Fibroblast of the aortic adventitia (primary cell): ENCODE measurements at regions not wholly inside any gene's neighbourhood (a gene's known extent, or its start where the extent isn't known, plus 50 kb on each side); places are given as distances from the start of the nearest gene placed in this dataset.
"Not testable (repeated sequence)": the region's sequence is repeated elsewhere in the genome, so short reads cannot be mapped to it uniquely, and the experiment has no call there.

Source experiments
- DNase-seq: peaks from one replicate; pipeline ENCODE4 v3.0.0-alpha.2; 2010; ENCODE audit warnings: low read depth
- H3K4me3 ChIP-seq: 2 replicates; pipeline ENCODE4 v1.5.1; 2011; ENCODE audit warnings: low read depth, mild to moderate bottlenecking, control low read depth, low read length, moderate library complexity
- TF ChIP-seq, protein P1 (sequence below): IDR thresholded peaks from 2 replicates; pipeline ENCODE4 v1.5.1; 2011; ENCODE audit warnings: mild to moderate bottlenecking, low read length, control low read depth, inconsistent platforms; ENCODE audit not compliant: insufficient read depth

DNA sequence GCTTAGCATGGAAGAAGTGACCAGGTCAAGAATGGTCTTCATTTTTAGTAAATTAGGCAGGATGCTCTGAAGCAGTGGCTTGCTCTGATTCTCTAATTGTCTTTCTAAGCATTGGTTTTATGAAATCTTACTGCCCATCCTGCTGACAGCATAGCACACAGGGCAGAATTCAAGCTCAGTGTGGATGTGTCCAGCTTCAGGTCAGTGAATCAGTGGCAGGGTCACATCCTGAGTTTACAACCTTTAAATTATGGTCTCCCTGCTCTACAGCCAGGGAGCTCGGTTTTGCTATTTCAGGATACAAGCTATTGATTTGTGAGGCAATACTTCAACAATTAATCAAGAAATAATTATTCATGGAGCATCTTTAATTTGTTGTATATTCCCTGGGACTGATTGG is 202.3 kb upstream of the RXFP2 start:
- H3K4me3 ChIP-seq = no peak overlapping the region
- TF ChIP-seq, protein P1, sequence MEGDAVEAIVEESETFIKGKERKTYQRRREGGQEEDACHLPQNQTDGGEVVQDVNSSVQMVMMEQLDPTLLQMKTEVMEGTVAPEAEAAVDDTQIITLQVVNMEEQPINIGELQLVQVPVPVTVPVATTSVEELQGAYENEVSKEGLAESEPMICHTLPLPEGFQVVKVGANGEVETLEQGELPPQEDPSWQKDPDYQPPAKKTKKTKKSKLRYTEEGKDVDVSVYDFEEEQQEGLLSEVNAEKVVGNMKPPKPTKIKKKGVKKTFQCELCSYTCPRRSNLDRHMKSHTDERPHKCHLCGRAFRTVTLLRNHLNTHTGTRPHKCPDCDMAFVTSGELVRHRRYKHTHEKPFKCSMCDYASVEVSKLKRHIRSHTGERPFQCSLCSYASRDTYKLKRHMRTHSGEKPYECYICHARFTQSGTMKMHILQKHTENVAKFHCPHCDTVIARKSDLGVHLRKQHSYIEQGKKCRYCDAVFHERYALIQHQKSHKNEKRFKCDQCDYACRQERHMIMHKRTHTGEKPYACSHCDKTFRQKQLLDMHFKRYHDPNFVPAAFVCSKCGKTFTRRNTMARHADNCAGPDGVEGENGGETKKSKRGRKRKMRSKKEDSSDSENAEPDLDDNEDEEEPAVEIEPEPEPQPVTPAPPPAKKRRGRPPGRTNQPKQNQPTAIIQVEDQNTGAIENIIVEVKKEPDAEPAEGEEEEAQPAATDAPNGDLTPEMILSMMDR = no peak
- DNase-seq = no peak

DNA sequence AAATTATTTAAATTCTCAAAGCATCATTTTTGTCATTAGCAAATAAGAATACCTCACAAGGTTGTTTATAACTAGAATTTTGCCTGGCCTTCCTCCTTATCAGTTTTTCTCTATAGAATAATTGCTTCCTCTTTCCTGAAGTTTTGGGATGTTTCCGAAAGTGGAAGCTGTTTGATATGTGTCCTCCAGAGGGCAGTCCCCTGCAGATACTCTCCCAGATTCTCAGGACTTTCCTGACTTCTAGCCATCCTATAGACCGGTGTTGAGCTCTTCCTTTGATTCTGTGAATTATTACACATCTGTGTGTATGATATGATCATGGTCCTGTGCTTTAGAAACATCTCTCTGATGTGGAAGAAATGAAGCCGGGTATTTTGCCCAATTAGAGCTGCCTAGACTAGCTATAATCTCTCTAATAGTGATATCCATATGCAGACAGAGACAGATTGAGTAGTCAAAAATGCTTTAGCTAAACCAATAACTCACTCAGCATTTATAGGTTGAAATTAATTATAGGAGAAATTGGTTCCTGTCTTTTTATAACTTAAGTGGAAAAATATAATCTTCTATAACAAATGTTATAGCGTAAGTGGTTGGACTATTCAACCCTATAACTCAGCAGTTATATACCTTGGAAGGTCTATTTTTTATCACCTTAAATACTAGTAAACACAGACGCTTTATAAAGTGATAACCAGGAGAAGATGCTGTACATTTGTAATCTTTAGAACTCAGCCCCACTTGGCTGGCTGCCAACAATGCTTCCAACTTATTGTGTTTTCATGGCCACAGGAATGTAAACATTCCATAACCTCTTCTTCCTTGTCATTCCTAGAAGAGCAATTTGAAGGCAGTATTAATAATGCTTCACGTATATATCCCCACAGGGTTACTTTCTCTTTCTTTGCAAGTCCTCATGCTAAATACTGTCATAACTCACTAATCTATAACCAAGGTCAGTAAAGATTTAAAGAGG is 201.0 kb upstream of the RXFP2 start:
- TF ChIP-seq, protein P1 = peak; percentile 80
- H3K4me3 ChIP-seq = no peak overlapping the region
- peak; percentile 73 for DNase-seq

DNA sequence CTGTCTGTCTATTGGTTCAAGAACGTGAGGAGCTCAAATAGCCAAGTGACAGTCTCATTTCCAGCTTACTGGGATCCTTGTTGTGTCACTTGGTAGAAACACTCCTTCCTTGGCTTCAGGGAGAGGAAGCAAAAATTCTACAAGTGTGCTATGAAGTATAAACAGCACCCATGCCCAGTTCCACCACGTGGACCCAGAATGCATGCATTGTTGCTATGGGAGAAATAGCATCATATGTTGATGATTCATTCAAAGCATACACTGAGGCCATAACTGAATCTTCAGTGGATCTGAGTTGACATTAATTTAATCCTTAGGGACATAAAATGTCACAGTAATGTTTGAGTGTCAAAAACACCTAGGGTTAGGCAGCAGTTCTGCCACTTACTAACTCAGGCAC is 199.0 kb upstream of the RXFP2 start:
- DNase-seq = no peak
- TF ChIP-seq, protein P1 = no peak
- no peak overlapping the region for H3K4me3 ChIP-seq

DNA sequence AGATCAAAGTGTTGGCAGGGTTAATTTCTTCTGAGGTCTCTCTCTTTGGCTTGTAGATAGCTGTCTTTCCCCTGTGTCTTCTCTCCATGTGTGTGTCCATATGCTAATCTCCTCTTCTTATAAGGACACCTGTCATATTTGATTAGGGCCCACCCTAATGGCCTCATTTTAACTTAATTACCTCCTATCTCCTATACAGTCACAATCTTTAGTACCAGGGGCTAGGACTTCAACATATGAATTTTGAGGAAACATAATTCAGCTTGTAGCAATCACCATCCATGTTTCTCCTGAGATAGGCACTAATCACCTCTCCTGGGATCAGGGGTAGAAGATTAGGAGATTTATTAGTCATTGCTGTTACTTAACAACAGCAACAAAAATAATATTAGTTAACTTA is 196.1 kb upstream of the RXFP2 start:
- TF ChIP-seq, protein P1 = no peak
- no peak for DNase-seq
- H3K4me3 ChIP-seq = no peak overlapping the region

DNA sequence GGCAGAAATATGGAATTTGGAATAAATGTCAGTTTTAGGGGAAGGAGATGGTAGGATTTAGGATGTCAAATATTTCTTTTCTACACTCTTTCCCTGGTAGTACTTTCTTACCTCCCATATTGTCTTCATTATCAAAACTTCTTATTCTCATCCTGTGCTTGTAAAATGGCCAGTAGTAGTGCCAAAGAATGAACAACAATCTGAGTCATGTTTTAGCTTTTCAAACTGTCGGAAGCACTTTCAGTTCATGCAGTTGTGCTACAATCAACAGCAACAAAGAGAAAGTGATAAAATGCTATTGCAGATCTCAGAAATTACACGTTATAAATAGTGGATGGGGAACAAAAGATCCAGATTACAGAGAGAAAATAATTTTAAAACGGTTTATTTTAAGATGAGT is 193.7 kb upstream of the RXFP2 start:
- peak overlapping the region; percentile 15 for H3K4me3 ChIP-seq
- DNase-seq = peak; percentile 70
- TF ChIP-seq, protein P1 = no peak

DNA sequence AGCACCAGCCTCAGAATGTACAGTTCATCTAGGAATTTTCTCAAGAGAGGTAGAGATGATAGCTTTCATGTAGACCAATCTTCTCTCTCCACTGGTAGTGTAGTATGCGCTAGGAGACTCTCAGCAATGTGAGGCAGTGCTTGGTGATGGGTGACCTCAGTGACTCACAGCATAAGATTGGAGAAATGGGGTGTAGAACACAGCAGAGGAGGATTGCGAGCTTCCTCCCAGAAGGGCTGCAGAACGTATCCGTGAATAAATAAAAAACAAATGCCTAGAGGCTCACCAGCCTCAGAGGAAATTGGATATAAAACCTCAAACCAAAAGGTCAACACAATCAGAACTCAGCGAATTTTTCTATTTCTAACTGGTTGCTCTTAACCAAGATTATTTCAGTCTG is 182.9 kb upstream of the RXFP2 start:
- TF ChIP-seq, protein P1 = no peak
- no peak overlapping the region for H3K4me3 ChIP-seq
- DNase-seq = no peak

DNA sequence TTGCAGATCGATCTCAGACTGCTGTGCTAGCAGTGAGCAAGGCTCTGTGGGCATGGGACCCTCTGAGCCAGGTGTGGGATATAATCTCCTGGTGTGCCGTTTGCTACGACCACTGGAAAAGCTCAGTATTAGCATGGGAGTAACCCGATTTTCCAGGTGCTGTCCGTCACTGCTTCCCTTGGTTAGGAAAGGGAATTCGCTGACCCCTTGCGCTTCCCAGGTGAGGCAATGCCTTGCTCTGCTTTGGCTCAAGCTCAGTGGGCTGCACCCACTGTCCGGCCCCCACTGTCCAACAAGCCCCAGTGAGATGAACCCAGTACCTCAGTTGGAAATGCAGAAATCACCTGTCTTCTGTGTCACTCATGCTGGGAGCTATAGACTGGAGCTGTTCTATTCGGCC is 155.1 kb upstream of the RXFP2 start:
- not testable (repeated sequence) for DNase-seq, H3K4me3 ChIP-seq
